ENCODE measurements at regions not wholly inside any gene's neighbourhood (a gene's known extent, or its start where the extent isn't known, plus 50 kb on each side); places are given as distances from the start of the nearest gene placed in this dataset.
"Not testable (repeated sequence)": the region's sequence is repeated elsewhere in the genome, so short reads cannot be mapped to it uniquely, and the experiment has no call there.

DNA sequence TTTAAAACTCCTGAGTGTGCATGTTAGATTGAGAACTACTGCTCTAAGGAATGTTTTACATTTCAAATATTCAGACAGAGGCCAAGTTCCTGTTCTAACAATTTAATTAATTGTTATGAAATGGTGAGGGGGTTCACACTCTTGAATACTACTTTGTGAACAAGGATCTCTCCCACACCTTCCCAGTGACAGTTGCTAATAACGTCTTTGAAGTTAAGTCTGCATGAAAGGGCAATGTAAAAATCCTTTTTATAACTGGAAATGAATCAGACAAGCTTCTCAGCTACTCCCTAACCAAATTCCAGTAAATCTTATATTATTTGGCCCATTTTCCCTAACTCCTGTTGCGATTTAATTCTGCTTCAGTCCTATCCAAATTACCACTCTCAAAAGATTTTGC lies 828.5 kb upstream of the ADAMTS5 start:
- DNase-seq, result no peak

GRCh38 chr21:27793901-27794300 lies 827.0 kb upstream of the ADAMTS5 start:
- no peak for DNase-seq

DNA sequence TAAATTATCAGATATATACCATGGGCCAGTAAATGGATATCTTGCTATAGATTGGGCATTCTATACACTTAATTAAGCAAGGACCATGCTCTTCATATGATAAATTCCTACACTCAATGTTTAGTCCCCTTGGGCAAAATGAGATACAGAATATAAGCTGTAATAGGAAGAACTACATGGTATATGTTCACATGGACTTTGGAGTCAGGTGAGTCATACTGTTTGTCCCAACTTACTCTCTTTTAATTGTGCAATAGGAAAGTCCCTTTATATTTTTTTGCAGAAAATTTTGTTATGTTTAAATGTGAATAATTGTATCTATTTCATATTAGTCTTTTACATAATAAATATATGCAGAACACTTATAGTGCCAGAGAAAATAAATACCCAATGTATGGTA lies 820.2 kb upstream of the ADAMTS5 start:
- DNase-seq, result no peak

DNA sequence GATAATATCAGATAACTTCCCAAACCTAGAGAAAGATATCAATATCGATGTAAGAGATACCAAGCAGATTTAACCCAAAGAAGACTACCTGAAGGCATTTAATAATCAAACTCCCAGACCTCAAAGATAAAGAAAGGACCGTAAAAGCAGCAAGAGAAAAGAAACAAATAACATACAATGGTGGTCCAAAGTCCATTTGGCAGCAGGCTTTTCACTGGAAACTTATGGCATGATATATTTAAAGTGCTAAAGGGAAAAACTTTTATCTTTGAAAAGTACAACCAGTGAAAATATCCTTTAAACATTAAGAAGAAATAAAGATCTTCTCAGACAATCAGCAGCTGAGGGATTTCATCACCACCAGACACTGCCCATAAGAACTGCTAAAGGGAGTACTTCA lies 812.7 kb upstream of the ADAMTS5 start:
- DNase-seq, result no peak

- DNase-seq, result no peak
These were observed 810.2 kb upstream of the ADAMTS5 start for GRCh38 chr21:27776925-27777553.

GRCh38 chr21:27772816-27773215 lies 805.9 kb upstream of the ADAMTS5 start:
- no peak for DNase-seq

DNA sequence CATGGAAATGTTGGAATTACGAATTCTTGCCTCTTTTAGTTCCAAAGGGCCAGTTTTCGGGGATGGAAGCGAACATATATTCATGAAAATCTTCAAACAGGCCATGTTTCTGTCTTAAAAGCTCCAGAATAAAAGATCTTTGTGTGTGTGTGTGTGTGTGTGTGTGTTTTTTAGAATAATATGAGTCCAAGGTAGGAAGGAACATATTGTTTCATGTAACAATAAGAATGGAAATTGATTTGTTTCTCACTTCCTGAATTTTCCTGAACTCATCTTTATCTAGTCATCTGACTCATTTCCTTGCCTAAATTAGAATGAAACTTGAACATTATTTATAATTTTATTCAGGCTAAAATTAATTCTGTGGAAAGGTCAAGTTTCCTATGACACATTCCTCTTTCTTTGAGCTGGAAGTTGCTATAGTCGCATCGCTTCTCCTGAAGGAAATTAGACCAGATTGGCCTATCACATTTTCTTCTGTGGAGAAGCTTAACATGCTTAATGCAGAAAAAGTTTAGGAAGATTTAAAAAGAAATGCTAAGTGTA lies 805.1 kb upstream of the ADAMTS5 start:
- DNase-seq, result no peak

GRCh38 chr21:27769763-27770162 lies 802.9 kb upstream of the ADAMTS5 start:
- DNase-seq, result no peak

GRCh38 chr21:27768046-27768637 lies 801.3 kb upstream of the ADAMTS5 start:
- DNase-seq, result not testable (repeated sequence)

DNA sequence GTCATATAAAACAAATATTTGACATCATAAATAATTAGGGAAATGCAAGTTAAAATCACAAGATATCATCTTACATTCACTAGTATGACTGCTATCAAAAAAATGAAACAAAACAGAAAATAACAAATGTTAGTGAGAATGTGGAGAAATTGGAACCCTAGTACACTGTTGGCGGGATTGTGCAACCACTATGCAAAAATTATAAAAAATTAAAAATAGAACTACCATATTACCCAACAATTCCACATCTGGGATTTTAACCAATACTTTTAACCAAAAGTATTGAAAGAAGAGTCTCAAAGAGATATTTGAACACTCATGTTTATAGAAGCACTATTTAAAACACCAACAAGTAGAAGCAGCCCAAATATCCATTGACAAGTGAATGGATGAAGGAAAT lies 797.2 kb upstream of the ADAMTS5 start:
- DNase-seq, result no peak

GRCh38 chr21:27761623-27762022 lies 794.7 kb upstream of the ADAMTS5 start:
- no peak for DNase-seq

GRCh38 chr21:27759820-27760219 lies 792.9 kb upstream of the ADAMTS5 start:
- DNase-seq, result no peak

- no peak for DNase-seq
These were observed 792.3 kb upstream of the ADAMTS5 start for GRCh38 chr21:27759091-27759659.

DNA sequence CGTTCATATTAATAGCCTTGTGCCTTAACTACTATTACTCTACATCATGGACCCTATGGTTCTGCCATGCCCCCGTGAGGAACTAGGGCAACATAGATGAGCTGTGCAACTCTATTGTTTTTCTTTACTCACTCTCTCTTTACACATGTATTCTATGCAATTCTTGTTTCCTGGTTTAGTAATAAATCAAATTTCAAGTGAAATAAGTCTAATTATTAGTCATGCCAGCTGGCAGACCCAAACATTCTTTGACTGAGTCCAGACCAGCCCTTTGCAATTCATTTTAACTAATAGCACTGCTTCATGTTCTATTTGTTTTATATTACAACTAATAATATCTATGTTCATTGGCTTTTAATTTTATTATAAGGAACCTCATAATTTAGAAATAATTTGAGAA lies 789.3 kb upstream of the ADAMTS5 start:
- DNase-seq, result no peak

DNA sequence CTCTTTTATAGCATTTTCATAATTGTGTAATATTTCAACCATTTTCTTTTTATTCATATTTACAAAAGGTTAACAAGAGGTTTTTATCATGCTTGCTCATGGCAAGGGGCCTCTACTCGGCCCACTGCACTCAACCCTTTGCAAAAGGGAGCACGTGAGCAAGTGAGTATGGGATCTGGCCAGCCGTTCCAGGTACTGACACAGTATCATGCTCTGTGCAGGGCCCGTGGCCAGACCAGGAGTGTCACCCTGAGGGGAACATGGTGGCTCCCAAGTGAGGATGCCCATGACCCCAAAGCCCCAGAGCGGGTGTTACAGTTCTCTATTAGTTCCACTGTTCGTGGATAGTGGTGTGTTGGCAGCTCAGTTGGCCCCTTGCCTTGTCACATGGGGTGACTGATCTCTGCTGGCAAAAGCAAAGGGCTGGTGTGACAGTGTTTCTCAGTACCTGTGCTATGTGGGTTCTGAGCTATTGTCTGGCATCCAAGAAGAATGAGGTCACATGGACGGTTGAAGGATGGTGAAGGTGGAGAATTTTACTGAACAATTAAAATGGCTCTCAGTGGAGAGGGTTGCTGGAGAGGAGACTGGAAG lies 777.2 kb upstream of the ADAMTS5 start:
- DNase-seq, result no peak

DNA sequence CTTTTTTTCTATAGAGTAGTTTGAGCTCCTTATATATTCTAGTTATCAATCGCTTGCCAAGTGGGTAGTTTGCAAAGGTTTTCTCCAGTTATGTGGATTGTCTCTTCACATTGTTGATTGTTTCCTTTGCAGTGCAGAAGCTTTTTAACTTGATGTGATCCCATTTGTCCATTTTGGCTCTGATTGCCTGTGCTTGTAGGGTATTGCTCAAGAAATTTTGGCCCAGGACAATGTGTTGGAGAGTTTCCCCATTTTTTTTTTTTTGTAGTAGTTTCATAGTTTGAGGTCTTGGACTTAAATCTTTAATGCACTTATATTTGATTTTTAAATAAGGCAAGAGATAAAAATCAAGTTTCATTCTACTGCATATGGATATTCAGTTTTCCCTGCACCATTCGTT lies 774.8 kb upstream of the ADAMTS5 start:
- DNase-seq, result no peak

- no peak for DNase-seq
These were observed 773.2 kb upstream of the ADAMTS5 start for GRCh38 chr21:27740084-27740483.

DNA sequence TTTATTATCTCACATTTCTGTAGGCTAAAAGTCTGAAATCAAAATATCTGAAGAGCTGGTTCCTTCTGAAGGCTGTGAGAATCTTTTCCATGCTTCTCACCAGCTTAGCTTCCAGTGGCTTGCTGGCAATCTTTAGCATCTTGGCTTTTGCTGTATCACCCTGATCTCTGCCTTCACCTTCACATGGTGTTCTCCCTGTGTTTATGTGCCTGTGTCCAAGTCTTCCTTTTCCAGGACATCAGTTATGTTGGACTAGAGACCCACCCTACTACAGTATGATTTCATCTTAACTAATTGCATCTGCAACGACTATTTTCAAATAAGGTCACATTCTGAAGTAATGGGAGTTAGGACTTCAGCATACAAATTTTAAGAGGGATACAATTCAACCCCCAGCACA lies 772.3 kb upstream of the ADAMTS5 start:
- no peak for DNase-seq

- no peak for DNase-seq
These were observed 768.8 kb upstream of the ADAMTS5 start for GRCh38 chr21:27735699-27736098.

DNA sequence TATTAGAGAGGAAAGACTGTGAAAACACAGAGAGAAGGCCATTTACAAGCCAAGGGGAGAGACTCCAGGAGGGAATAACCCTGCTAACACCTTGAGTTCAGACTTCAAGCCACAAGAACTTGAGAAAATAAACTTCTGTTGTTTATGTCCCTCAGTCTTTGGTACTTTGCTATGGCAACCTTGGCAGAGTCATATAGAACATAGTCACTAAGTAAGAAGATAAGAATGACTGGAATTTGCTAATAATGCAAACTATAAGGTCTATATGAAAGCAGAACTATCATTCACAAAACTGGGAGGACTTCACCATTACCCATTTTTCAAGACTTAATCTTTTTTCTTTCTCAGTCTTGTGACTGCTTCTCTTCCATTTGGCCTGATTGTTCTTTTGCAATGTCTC lies 767.3 kb upstream of the ADAMTS5 start:
- DNase-seq, result no peak

DNA sequence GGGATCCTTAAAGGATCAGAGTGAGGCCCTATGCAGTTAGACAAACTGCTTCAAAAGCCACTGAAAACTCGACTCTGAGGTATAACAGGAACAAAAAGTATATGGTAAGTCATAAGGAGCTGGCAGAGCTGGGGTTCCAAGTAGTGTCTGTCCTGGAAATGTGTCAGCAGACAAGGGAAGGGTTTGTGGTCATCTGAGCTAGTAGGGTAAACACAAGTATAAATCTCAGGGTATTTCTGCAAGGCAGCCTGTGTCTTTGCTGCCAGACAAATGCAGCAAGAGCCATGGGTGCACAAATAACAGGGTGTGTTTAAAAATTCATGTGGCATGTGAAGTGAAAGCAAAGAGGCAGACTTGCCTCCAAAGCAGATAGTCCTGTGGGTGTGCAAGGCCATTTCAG lies 759.0 kb upstream of the ADAMTS5 start:
- DNase-seq, result no peak

DNA sequence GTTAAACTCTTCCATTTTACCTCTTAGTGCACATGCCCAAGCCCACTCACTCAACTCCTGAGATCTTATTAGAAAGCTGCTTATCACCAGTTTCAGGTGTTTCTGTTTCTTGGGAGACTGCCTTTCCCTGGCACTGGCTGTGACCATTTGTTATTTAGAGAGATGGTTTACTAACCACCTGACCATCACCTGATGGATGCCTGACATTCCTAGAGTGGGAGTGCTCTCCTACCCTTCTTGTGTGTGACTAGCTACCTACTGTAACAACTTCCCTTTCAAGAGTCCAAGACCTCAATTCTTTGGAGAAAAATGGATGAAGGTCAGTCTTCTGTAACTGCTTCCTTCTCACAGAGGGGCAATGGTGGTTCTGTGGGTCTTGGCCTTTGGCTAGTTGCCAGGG lies 755.2 kb upstream of the ADAMTS5 start:
- DNase-seq, result no peak

GRCh38 chr21:27721675-27722074 lies 754.8 kb upstream of the ADAMTS5 start:
- no peak for DNase-seq

GRCh38 chr21:27719226-27719625 lies 752.3 kb upstream of the ADAMTS5 start:
- no peak for DNase-seq
